NCI-H146 treated with DMSO at 0.1 percent for 48 hours (cell line): ENCODE measurements at regions not wholly inside any gene's neighbourhood (a gene's known extent, or its start where the extent isn't known, plus 50 kb on each side); places are given as distances from the start of the nearest gene placed in this dataset.
"Not testable (repeated sequence)": the region's sequence is repeated elsewhere in the genome, so short reads cannot be mapped to it uniquely, and the experiment has no call there.

Experiments
- DNase-seq: peaks from one replicate; lab custom pipeline; 2025; ENCODE audit not compliant: unreplicated experiment; lab: John Stamatoyannopoulos, UW

GRCh38 chr10:56298941-56299340 lies 62.1 kb downstream of the ZWINT start:
- DNase-seq: no peak

DNA sequence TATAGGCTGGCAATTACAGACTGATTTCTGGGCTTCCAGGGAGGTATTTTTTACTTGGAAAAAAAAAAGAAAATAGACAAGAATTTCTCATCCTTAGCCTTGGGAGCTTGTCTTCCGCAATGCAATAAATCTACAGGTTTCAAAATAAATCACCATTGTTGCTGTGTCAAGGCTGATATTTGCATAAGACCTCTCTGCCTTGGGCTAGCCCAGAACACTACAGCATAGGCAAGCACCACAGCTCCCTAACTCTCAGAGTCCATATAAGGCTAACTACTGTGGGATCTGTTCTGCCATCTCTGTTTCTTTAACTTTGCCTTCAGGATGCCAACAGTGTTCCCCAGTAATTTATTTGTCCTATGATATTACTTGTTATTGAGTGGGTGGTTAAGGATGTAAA lies 64.4 kb downstream of the ZWINT start:
- DNase-seq: no peak

- no peak for DNase-seq
These were observed 72.7 kb downstream of the ZWINT start for GRCh38 chr10:56288403-56288802.

- DNase-seq: no peak
These were observed 75.0 kb downstream of the ZWINT start for GRCh38 chr10:56286096-56286495.

- no peak for DNase-seq
These were observed 81.8 kb downstream of the ZWINT start for GRCh38 chr10:56279270-56279669.

- no peak for DNase-seq
These were observed 91.9 kb downstream of the ZWINT start for GRCh38 chr10:56269181-56269580.

DNA sequence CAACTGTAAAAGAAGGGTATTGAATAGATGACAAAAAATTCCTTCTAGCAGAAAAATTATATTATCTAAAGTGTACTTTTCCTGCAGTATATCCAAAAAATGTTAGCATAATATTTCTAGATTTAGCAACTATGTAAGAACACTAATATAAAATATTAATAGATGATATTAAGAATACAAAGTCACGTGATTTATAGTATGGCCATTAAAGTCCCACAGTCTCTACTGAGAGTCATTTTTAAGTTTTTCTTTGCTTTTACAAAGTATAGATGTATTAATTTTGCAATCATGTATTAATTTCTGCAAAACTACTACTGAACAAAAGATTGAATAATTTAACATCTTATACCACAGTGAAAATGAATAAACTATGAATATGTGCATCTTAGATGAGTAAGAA lies 94.9 kb downstream of the ZWINT start:
- DNase-seq: no peak

GRCh38 chr10:56258991-56259390 lies 102.1 kb downstream of the ZWINT start:
- DNase-seq: no peak

DNA sequence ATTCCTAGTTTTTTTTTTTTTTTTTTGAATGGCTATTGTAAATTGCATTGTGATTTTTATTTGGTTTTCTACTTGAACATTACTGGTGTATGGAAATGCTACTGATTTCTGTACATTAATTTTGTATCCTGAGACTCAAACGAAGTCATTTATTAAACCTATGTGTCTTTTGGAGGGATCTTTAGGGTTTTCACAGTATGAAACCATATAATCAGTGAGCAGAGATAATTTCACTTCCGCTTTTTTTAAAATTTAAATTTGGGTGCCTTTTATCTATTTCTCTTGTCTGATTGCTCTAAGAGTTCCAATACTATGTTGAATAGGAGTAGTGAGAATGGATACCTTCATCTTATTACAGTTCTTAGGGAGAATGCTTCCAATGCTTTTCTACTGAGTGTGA lies 102.7 kb downstream of the ZWINT start:
- no peak for DNase-seq

DNA sequence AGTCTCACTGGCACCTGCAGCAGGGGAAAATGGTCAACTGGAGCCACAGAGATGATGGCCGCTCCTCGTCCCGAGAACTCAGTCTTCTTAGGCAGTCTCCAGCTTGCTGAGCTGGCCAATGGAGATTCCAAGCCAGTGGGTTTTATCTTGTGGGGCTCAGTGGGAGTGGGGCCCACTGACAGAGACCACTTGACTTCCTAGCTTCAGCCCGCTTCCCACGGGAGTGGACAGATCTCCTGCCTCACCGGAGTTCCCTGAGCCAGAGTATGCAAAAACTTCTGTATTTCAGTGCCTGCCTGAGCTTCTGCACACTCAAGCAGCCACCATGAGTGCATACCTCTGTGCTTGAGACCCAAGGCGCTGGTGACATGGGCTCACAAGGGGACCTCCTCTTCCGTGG lies 105.8 kb downstream of the ZWINT start:
- no peak for DNase-seq

DNA sequence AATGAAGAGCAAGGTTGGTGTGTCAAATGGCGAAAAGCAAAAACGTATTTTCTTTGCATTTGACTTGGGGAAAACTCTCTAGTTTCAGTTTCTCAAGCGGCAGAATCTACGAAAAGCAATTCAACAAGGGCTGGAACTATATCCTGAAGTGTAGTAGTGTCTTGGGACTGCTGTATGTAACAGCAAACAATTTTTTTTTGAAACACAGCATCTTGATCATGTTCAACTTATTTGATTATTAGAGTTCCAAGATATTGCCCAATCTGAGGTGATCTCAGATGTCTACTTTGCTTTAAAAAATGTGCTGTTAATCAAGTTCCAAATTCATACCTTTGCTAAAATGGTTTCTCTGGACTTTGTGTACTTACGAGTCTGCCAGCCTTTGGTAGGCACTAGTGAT lies 120.6 kb downstream of the ZWINT start:
- DNase-seq: no peak

DNA sequence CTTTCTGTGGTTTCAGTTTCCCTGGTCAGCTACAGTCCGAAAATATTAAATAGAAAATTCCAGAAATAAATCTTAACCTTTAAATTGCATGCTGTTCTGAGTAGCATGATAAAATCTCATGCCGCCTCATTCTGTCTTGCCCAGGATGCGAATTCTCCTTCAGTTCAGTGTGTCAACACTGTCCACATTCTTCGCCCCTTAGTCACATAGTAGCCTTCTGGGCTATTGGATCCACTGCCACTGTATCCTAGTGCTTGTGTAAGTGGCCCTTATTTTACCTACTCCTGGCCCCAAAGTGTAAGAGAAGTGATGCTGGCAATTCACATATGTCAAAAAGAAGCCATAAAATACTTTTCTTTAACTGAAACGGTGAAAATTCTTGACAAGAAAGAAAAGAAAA lies 129.6 kb downstream of the ZWINT start:
- DNase-seq: no peak

- DNase-seq: no peak
These were observed 138.8 kb downstream of the ZWINT start for GRCh38 chr10:56222237-56222636.

GRCh38 chr10:56212951-56213350 lies 148.1 kb downstream of the ZWINT start:
- no peak for DNase-seq

DNA sequence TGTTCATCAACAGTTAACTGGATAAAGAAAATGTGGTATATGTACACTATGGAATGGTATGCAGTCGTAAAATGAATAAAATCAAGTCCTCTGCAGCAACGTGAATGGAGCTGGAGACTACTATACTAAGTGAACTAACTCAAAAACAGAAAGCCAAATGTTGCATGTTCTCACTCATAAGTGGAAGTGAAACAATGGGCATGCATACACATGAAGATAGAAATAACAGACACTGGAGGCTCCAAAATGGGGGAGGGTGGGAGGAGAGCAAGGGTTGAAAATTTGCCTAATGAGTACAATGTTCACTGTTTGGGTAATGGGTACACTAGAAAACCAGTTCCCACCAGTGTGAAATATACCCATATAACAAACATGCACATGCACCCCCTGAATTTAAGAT lies 179.5 kb downstream of the ZWINT start:
- DNase-seq: no peak

DNA sequence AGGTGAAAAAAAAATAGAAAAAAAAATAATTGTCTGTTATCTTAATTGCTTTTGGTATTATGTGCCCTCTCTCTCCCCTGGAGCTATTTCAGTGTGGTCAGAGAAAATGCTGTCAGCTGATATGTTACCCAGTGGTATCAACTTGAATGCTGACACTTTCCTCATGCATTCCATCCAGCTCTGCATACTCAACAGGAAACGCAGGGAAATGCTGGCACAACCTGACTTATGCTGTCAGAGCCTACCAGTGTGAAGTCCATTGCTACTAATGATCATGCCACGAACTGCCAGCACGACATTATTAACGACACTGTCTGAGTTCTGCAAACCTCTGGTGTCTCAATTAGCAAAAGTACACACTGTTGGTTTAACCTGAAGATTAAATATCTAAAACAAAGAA lies 182.8 kb downstream of the ZWINT start:
- peak; percentile 93 for DNase-seq

- DNase-seq: not testable (repeated sequence)
These were observed 206.0 kb downstream of the ZWINT start for GRCh38 chr10:56155091-56155513.

DNA sequence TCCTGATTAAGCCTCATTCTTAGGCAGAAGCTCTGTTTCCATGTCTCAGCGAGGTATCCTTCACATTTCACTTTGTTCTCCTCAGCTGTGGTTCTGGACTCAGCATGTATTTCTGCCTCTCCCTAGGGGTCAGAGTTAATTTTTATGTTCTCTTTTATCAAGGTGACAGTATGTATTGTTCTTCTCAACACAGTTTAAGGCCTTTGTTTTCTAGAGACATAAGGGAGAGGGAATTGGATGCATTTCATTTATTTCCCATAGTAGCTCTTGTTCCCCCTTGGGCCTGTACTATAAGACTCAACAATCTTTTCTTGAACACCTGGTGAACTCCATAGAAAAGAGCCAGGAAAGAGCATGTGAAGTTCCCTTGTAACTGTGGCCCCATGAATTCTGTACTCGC lies 214.3 kb downstream of the ZWINT start:
- peak; percentile 51 for DNase-seq

DNA sequence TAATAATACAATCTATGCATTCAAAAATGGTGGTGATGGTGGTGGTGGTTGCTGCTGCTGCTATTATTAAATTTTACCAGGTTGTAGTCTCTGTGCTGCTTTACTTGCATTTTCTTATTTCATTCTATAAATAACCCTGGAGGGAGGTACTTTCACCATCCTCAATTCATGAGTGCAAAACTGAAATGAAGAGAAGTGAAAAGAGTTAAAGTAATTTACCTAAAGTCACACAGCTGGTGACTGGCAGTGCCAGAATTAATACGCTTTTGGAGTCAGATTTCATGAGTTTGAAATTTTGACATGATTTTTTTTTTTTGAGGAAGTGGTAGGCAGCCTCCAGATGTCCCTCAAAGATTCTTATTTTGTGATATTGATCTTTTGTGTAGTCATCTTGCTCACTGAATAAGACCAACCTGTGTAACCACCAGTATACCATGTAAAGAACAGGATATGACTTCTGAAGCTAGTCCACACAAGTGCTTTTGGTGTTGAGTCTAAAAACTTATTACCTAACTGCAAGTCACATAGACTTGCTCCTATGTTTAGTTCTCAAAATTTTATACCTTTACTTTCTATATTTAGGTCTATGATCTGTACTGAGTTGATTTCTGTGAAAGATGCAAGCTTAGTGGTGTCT lies 218.8 kb downstream of the ZWINT start:
- DNase-seq: no peak

GRCh38 chr10:56139405-56139804 lies 221.7 kb downstream of the ZWINT start:
- DNase-seq: peak; percentile 93

GRCh38 chr10:56135828-56136227 lies 225.2 kb downstream of the ZWINT start:
- no peak for DNase-seq

DNA sequence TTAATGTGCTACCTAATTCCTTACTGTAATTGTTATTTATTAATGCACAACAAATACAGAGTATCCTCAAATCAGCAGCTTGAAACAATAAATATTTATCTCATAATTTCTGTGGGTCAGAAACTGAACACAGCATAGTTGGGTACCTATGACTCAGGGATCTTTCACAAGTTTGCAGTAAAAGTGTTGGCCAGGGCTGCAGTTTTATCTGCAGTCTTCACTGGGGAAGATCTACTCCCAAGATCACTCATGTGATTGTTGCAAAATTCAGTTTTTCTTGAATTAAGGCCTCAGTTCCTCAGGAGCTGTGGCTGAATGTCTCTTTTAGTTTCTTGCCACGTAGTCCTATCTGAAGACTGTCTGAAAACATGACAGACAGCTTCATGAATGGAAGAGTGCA lies 237.8 kb downstream of the ZWINT start:
- no peak for DNase-seq

DNA sequence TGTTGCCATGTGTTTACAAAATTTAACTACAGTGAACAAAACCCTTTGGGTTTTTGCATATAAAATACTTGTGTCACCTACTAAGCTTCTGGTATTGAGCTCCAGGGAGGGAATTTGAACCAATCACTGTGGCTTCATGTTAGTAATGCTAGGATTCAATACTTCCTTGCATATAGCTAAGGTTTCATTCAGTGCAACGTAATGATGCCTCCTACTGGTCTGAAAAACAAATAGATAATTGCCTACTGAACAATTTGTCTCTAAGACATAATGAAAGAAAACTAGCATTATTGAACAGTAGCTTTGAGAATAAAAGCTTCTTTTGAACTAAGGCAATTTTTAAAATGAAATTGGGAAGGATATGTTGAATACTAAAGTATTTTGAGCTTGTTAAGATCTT lies 244.4 kb downstream of the ZWINT start:
- peak; percentile 12 for DNase-seq

GRCh38 chr10:56109454-56109853 lies 251.6 kb downstream of the ZWINT start:
- no peak for DNase-seq
